Superior temporal gyrus (tissue), 1 donor: ENCODE measurements at regions not wholly inside any gene's neighbourhood (a gene's known extent, or its start where the extent isn't known, plus 50 kb on each side); places are given as distances from the start of the nearest gene placed in this dataset.

Experiments used
- DNase-seq: peaks from one replicate; pipeline ENCODE4 v3.0.0-alpha.2; 2016; ENCODE audit errors: extremely low spot score

- no peak for DNase-seq
These were observed 92.8 kb upstream of the SEPTIN5 start for GRCh38 chr22:19621373-19622060.

- no peak for DNase-seq
These were observed 92.3 kb upstream of the SEPTIN5 start for GRCh38 chr22:19622061-19622441.

GRCh38 chr22:19625331-19626041 lies 88.8 kb upstream of the SEPTIN5 start:
- DNase-seq, result no peak

GRCh38 chr22:19626042-19626587 lies 88.2 kb upstream of the SEPTIN5 start:
- DNase-seq, result no peak

GRCh38 chr22:19626666-19627065 lies 87.6 kb upstream of the SEPTIN5 start:
- no peak for DNase-seq

- no peak for DNase-seq
These were observed 86.1 kb upstream of the SEPTIN5 start for GRCh38 chr22:19628038-19628776.

GRCh38 chr22:19629331-19629719 lies 85.0 kb upstream of the SEPTIN5 start:
- no peak for DNase-seq

- DNase-seq, result peak; percentile 84
These were observed 84.4 kb upstream of the SEPTIN5 start for GRCh38 chr22:19629720-19630419.

- DNase-seq, result no peak
These were observed 83.7 kb upstream of the SEPTIN5 start for GRCh38 chr22:19630614-19631013.

- peak; percentile 8 for DNase-seq
These were observed 82.2 kb upstream of the SEPTIN5 start for GRCh38 chr22:19631899-19632667.

- no peak for DNase-seq
These were observed 81.6 kb upstream of the SEPTIN5 start for GRCh38 chr22:19632668-19633148.

GRCh38 chr22:19634226-19634975 lies 79.9 kb upstream of the SEPTIN5 start:
- DNase-seq, result no peak

- no peak for DNase-seq
These were observed 78.7 kb upstream of the SEPTIN5 start for GRCh38 chr22:19635644-19636043.

- DNase-seq, result no peak
These were observed 77.5 kb upstream of the SEPTIN5 start for GRCh38 chr22:19636696-19637407.

GRCh38 chr22:19637408-19638281 lies 76.7 kb upstream of the SEPTIN5 start:
- no peak for DNase-seq

- DNase-seq, result no peak
These were observed 75.9 kb upstream of the SEPTIN5 start for GRCh38 chr22:19638282-19639015.

GRCh38 chr22:19639610-19640135 lies 74.6 kb upstream of the SEPTIN5 start:
- DNase-seq, result no peak

- DNase-seq, result no peak
These were observed 74.0 kb upstream of the SEPTIN5 start for GRCh38 chr22:19640306-19640705.
